ENCODE measurements at regions not wholly inside any gene's neighbourhood (a gene's known extent, or its start where the extent isn't known, plus 50 kb on each side); places are given as distances from the start of the nearest gene placed in this dataset.

GRCh38 chr12:132439333-132439904 is 50.5 kb upstream of the FBRSL1 start:
- Mint-ChIP-seq H3K9me3 (ENCODE audit: low read depth) (no peaks in the 10 kb centered on the region), H3K27me3 (peaks cover 7% of the 10 kb centered on the region), H3K4me3 (no peak overlapping the region), H3K27ac (no peak overlapping the region), H3K36me3 (no peaks in the 10 kb centered on the region), H3K4me1 (peaks cover 15% of the 10 kb centered on the region)
- ATAC-seq (no peak), DNase-seq (no peak)
- CTCF ChIA-PET = interaction anchor here (0.9 kb wide), 1 partner anchor 8 kb away, joined by 3 read pairs; no protein-coding TSS in a partner anchor

- Mint-ChIP-seq H3K9me3 (ENCODE audit: low read depth) (no peaks in the 10 kb centered on the region), H3K36me3 (no peaks in the 10 kb centered on the region), H3K4me3 (no peak overlapping the region), H3K27ac (no peak overlapping the region), H3K27me3 (peaks cover 7% of the 10 kb centered on the region), H3K4me1 (peaks cover 11% of the 10 kb centered on the region)
- DNase-seq (no peak), ATAC-seq (no peak)
- CTCF ChIA-PET = interaction anchor here (0.9 kb wide), 1 partner anchor 8 kb away, joined by 3 read pairs; no protein-coding TSS in a partner anchor
These were observed 51.2 kb upstream of the FBRSL1 start for GRCh38 chr12:132438726-132439125.

- ATAC-seq (peak; percentile 27), DNase-seq (no peak)
- CTCF ChIA-PET = no interaction called here
- Mint-ChIP-seq H3K27ac (no peak overlapping the region), H3K9me3 (ENCODE audit: low read depth) (no peaks in the 10 kb centered on the region), H3K36me3 (no peaks in the 10 kb centered on the region), H3K4me3 (no peak overlapping the region), H3K27me3 (peaks cover 7% of the 10 kb centered on the region), H3K4me1 (peaks cover 12% of the 10 kb centered on the region)
These were observed 51.8 kb upstream of the FBRSL1 start for GRCh38 chr12:132437943-132438700.

- no peak for DNase-seq
- no peak overlapping the region for H3K4me3 Mint-ChIP-seq
These were observed 52.6 kb upstream of the FBRSL1 start for GRCh38 chr12:132437252-132437932.

GRCh38 chr12:132436791-132437251 is 53.1 kb upstream of the FBRSL1 start:
- Mint-ChIP-seq H3K27me3 (peaks cover 7% of the 10 kb centered on the region), H3K4me3 (no peak overlapping the region), H3K36me3 (no peaks in the 10 kb centered on the region), H3K9me3 (ENCODE audit: low read depth) (no peaks in the 10 kb centered on the region), H3K4me1 (peaks cover 12% of the 10 kb centered on the region), H3K27ac (no peak overlapping the region)
- no peak for DNase-seq
- no peak for ATAC-seq
- CTCF ChIA-PET = no interaction called here

More at GRCh38 chr12:132437252-132437932, 52.6 kb upstream of the FBRSL1 start:
- H3K27ac Mint-ChIP-seq = no peak overlapping the region
- ATAC-seq = peak; percentile 31
- H3K36me3 Mint-ChIP-seq = no peaks in the 10 kb centered on the region
- CTCF ChIA-PET = no interaction called here
- H3K4me1 Mint-ChIP-seq = peaks cover 12% of the 10 kb centered on the region
- H3K27me3 Mint-ChIP-seq = peaks cover 7% of the 10 kb centered on the region
- H3K9me3 Mint-ChIP-seq (ENCODE audit: low read depth) = no peaks in the 10 kb centered on the region

GRCh38 chr12:132435486-132436187 is 54.3 kb upstream of the FBRSL1 start:
- CTCF ChIA-PET = interaction anchor here (2.8 kb wide), 1 partner anchor 21 kb away, joined by 9 read pairs; no protein-coding TSS in a partner anchor
- Mint-ChIP-seq H3K27me3 (peaks cover 7% of the 10 kb centered on the region), H3K9me3 (ENCODE audit: low read depth) (no peaks in the 10 kb centered on the region)

GRCh38 chr12:132433641-132434395 is 56.1 kb upstream of the FBRSL1 start:
- Mint-ChIP-seq H3K9me3 (ENCODE audit: low read depth) (no peaks in the 10 kb centered on the region), H3K4me3 (no peak overlapping the region), H3K36me3 (no peaks in the 10 kb centered on the region), H3K27me3 (peaks cover 12% of the 10 kb centered on the region), H3K27ac (no peak overlapping the region), H3K4me1 (peaks cover 28% of the 10 kb centered on the region)
- ATAC-seq (no peak), DNase-seq (no peak)
- CTCF ChIA-PET = interaction anchor here (1.2 to 2.8 kb wide), 2 partner anchors 17 to 19 kb away, joined by 4 to 9 read pairs; no protein-coding TSS in a partner anchor

More at GRCh38 chr12:132435486-132436187, 54.3 kb upstream of the FBRSL1 start:
- Mint-ChIP-seq H3K27ac (no peak overlapping the region), H3K36me3 (no peaks in the 10 kb centered on the region), H3K4me1 (peaks cover 15% of the 10 kb centered on the region), H3K4me3 (no peak overlapping the region)
- ATAC-seq (no peak), DNase-seq (no peak)

GRCh38 chr12:132432721-132433577 is 57.0 kb upstream of the FBRSL1 start:
- Mint-ChIP-seq H3K4me3 (no peak overlapping the region), H3K27me3 (peaks cover 19% of the 10 kb centered on the region), H3K9me3 (ENCODE audit: low read depth) (no peaks in the 10 kb centered on the region), H3K4me1 (peaks cover 22% of the 10 kb centered on the region), H3K27ac (no peak overlapping the region), H3K36me3 (no peaks in the 10 kb centered on the region)
- DNase-seq (no peak), ATAC-seq (no peak)
- CTCF ChIA-PET = interaction anchor here (1.2 to 2.8 kb wide), 2 partner anchors 18 kb away, joined by 4 to 9 read pairs; no protein-coding TSS in a partner anchor

- CTCF ChIA-PET = interaction anchor here (1.2 kb wide), 1 partner anchor 18 kb away, joined by 4 read pairs; no protein-coding TSS in a partner anchor
- Mint-ChIP-seq H3K36me3 (no peaks in the 10 kb centered on the region), H3K27ac (no peak overlapping the region), H3K27me3 (peaks cover 19% of the 10 kb centered on the region), H3K4me3 (no peak overlapping the region), H3K9me3 (ENCODE audit: low read depth) (no peaks in the 10 kb centered on the region), H3K4me1 (peaks cover 19% of the 10 kb centered on the region)
- ATAC-seq = no peak
- DNase-seq = no peak
These were observed 57.7 kb upstream of the FBRSL1 start for GRCh38 chr12:132432126-132432705.

- Mint-ChIP-seq H3K36me3 (no peaks in the 10 kb centered on the region), H3K4me3 (no peak overlapping the region), H3K9me3 (ENCODE audit: low read depth) (no peaks in the 10 kb centered on the region), H3K4me1 (peaks cover 18% of the 10 kb centered on the region), H3K27me3 (peaks cover 15% of the 10 kb centered on the region), H3K27ac (no peak overlapping the region)
- CTCF ChIA-PET = interaction anchor here (0.8 to 1.6 kb wide), 6 partner anchors 11 to 130 kb away, joined by 3 to 16 read pairs (median 4); no protein-coding TSS in a partner anchor
- DNase-seq (no peak), ATAC-seq (no peak)
These were observed 58.8 kb upstream of the FBRSL1 start for GRCh38 chr12:132430838-132431774.
